ENCODE measurements at regions not wholly inside any gene's neighbourhood (a gene's known extent, or its start where the extent isn't known, plus 50 kb on each side); places are given as distances from the start of the nearest gene placed in this dataset.

GRCh38 chr10:54900584-54900983 is 99.6 kb upstream of the PCDH15 start:
- no peak for TF ChIP-seq CTCF (IDR thresholded peaks at IDR 0.05)
- no peak for TF ChIP-seq EZH2 (IDR thresholded peaks at IDR 0.05)

All from neural progenitor cell (in vitro differentiated cells).